MV-4-11 (cell line): ENCODE measurements at regions not wholly inside any gene's neighbourhood (a gene's known extent, or its start where the extent isn't known, plus 50 kb on each side); places are given as distances from the start of the nearest gene placed in this dataset.

Source experiments
- DNase-seq: peaks from one replicate; lab custom pipeline; 2025; lab: John Stamatoyannopoulos, UW

DNA sequence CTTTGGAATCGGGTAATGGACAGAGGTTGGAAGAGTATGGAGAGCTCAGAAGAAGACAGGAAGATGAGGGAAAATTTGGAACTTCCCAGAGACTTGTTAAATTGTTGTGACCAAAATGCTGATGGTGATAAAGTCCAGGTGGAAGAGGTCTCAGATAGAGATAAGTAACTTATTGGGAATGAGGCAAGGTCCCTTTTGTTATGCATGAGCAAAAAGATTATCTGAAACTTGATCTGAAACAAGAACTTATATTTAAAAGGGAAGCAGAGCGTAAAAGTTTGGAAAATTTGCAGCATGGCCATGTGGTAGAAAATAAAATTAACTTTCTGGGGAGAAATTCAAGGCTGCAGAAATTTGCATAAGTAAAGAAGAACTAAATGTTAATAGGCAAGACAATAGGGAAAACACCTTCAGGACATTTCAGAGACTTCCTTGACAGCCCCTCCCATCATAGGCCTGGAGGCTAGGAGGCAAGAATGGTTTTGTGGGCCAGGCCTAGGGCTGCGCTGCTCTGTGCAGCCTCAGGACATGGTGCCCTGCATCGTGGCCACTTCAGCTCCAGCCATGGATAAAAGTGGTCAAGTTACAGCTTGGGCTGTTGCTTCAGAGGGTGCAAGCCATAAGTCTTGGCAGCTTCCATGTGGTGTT is 425.7 kb upstream of the PRICKLE1 start:
- no peak for DNase-seq

DNA sequence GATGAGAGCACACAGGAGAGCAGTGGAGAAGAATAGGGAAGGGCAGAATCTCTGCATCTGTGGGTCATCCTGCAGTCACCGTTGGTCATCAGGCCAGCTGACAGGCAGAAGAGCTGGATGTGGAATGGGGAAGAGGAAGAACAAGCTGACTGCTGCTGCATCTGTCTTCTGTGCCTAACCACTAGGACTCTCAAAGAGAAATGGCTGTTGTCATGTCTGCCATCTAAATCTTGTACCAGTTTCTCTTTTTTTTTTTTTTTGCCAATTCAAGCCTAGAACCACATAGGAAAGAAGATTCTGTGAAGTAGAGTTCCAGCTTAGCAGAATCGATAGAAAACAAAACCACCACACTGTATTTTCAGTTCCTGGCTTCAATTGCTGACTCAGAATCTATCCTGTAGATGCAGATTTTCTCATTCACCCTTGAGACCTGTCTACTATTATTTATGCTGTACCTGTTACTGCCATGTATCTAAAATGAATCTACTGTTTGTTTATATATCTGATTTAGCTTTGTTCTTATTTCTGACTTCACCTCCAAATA is 421.9 kb upstream of the PRICKLE1 start:
- peak; percentile 86 for DNase-seq

DNA sequence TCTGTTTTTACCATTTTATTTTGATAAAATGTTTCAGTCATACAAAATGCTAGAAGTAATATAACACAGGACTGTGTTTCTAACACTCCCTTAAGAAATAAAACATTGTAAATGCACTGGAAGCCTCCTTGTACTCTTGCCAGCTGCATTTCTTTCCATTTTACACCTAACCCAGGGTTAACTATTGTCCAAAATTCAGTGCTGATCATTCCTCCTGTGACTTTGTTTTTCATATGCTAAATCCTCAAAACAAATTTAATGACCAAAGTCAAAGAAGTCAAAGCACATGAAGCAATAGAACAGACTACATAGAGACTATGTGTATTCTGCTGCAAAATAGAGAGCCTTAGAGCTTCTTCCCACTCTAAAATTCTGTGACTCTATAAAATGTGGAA is 420.3 kb upstream of the PRICKLE1 start:
- DNase-seq: no peak

DNA sequence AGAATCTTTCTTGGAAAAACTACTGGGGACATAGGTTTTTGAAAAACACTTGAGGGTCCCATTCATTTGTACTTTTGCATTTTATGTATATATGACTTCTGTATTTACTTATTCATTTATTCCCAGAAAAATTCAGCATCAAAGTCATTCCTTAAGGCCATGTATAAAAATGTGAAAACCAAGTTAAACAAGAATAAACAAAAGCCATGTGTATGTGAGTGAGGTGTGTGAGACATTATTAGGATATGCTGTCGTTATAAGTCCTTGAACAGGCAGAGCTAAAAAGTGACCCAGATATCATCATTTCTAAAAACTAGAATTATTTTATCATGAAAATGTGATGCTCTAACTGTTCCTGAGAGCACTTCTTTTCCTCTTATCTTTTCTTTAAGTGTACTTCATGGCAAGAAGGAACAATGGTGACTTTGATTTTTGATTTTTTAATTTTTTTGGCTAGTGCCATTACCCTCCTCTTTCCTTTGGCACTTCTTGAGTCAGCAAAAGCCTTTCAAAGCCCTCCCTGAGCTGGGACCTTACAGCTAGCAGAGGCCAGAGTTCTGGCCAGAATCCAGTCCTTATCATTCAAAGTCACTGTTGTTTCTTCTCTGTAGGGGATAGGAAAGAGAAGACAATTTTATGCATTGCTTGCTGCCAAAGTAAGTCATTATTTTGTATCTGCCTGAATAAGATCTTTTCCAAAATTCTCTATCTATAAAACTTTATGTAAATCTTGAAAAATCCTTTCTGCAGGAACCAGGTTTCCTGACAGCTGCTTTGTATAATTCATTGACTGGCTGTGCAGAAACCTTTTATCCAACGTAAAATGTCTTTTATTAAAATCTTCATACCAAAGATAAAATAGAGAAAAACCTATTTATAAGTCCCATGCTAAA is 419.7 kb upstream of the PRICKLE1 start:
- no peak for DNase-seq

DNA sequence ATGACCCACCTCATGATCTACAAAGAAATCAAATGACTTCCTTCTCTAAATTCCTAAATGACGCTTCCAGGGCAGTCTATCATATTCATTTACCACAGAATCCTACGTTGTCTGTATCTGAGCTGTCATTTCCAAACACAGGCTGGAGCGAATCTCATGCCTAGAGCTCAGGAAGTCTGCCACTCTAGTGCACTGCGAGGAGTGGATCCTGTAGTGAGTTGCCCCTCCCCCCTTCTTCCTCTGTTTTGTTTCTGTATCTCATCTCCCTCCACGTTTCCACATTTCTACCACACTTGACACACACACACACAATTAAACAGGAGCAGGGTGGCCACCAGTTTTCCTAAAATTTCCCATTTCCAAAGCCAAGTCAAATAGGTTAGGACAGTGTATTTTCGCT is 415.4 kb upstream of the PRICKLE1 start:
- DNase-seq: peak; percentile 14

DNA sequence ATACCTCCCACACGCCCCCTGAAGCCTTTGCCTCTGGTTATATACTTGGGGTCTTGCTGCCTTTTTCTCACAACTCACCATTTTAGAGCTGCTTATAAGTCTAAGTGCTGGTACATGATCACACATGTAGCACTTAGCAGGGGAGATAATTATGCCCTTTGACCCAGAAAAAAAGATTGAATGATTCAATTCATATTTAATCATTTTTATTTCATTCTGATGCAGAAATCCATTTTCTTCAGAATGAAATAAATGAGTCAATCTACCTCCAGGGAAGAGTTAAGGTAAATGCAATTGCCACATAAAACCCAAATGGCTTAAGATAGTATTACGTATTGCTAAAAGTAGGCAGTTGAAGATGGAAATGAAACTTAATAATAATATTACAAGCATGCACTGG is 414.6 kb upstream of the PRICKLE1 start:
- no peak for DNase-seq

DNA sequence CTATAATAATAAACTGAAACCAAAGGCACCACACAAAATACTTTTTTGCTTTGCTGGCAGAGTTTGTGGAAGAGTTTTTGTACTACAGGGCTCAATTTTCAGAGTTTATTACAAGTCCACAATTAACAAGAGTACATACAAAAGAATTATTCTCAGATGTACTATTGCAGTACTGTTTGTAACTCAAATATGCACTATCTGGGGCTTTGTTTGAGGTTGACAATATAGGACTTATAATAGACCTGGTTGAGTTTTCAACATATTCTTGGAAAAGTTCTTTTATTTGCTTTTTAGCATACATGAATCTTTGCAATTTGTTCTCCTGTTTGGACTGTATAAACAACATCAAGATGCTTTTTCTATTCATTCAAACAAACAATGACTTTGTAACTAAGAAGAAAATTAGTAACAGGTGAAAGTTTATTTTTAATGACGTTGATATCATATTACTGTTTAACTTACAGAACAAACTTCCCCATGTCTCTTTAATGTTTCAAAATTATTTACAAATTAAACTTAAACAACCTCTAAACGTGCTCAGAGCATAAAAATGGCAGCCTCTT is 407.4 kb upstream of the PRICKLE1 start:
- DNase-seq: no peak

DNA sequence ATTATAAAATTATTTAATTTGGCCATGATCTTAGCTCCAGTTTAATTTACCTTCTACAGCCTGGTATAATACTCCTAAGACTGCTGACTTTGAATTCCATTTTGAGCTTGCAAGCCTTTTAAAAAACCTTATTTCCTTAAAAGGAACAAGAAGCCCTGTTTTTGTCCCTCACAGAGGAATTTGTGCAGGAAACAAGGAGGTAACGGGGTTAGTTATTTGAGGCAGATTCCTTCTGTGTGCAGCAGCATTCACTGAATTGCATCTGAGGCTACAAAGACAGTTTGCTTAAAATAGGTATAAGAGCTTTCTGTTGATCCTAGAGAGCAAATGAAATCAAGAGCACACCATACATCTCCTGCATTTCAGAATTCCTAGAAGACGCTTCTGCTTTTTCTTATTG is 403.3 kb upstream of the PRICKLE1 start:
- no peak for DNase-seq

DNA sequence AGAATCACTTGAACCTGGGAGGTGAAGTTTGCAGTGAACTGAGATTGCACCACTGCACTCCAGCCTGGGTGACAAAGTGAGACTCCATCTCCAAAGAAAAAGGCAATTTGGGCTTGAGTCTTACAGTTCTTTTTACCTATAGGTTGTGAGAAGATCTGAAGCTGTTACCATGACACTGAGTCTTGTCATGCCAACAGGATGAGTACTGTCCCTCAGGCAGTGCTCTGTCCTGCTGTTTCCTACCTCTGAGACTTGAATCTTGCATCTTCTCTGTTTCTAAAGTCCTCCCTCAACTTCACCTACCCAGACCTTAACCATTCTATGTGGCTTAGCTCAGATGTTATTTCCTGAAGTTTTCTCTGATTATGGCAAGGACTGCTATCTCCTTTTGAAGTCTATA is 400.8 kb upstream of the PRICKLE1 start:
- DNase-seq: no peak

DNA sequence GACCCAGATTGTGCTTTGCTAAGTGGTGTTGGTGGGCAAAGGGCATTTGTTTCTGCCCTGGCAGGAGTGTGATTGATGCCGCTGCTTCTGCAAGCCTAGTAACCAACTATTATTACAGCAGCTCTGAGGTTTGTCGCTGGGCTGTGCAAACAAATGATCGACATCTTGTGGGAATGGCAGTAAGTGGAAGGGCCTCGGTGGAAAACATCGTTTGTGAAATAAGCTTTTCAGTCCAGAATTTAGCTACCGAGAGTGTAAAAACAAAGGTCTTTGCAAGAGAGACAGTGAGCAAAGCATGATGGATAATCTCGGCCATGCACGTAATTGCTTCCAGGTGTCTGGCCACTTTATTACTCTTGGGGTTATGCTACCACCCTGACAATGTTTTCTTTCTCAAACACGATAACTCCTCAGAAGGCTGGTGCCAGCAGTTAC is 397.7 kb upstream of the PRICKLE1 start:
- no peak for DNase-seq

DNA sequence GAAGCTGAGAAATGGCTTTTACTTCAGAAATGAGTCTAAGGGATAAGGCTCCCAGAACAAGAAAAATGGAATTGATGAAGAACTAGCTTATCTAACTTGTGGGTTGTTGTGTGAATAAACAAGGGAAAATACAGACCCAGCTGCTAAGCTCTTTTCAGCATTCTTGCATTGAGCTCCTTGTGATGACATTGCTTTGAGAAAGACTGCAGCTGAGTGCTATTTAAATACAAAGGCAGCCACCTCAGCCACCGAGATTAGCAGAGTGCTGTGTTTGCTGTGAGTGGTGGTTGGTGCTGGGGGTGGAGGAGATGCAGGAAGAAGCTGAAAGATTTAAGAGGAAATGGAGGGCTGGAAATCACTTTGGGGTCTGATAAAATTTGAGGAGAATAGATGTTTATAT is 396.0 kb upstream of the PRICKLE1 start:
- DNase-seq: no peak

DNA sequence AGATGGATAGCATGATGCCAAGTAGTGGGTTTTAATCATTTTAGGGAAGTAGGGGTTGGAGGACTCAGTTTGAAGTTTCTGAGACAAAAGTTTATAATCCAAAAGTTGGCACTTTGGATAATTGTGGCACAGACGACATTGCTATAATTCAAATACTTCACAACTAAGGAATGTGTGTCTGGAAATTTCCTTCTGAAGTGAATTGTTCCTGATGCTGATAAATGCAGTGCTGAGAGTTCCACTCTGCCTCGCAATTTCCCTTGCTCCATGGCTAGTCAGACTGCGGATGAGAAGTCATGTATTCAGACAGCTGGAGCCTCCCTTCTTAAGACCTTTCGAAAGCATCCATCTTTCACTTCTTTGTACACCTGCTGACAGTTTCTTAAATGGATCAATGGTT is 393.3 kb upstream of the PRICKLE1 start:
- no peak for DNase-seq

DNA sequence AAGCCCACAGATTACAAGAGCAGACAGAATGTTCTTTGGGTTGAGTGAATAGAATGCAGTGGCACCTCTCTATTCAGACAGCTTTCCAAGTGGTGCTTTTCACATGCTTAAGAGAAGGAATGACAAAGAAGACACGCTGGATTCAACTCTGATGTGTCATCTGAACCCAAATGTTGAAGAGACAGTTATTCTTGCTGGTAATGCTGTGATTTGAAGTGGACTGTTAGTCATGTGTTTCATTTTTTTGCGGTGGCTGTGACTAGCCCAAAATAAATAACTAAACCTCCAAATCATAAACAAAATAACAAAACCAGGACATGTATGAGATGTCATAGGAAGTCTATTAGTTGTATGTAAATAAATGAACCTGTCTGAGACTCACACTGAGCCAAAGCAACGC is 391.8 kb upstream of the PRICKLE1 start:
- DNase-seq: no peak

DNA sequence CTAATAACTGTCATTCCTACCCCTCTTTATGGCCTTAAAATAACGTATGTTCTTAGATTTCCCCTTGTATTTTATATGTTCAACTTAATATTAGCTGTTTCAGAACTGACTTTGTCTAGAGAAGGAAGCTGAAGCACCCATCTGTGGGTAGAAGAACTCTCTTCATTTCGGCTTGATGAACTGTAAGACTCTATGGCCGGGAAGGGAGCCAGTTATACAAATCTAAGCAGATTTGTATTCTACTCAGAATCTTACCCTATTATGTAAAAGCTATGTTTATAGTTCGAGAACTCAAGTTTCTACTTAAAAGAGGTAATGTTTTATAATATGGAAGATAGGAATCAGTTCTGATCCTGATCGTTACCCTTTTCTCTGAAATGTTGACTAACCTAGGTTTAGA is 390.9 kb upstream of the PRICKLE1 start:
- no peak for DNase-seq

DNA sequence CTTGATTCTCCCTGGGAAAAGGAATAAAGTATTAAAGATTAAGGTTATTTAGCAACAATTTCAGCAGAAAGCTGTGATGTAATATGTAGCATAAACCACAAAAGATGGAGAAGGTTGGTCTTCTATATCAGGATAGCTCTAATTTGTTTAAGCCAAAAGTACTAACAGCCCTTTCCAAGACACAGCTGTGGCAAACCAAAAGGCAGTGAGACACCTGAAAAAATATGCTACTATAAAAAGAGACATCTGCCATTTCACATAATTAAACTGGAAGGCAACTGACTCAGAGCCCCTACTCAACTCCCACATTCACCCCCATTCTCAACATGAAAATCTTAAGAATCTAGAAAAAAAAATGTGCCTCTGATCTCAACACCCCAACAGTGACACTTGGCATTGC is 390.2 kb upstream of the PRICKLE1 start:
- no peak for DNase-seq

DNA sequence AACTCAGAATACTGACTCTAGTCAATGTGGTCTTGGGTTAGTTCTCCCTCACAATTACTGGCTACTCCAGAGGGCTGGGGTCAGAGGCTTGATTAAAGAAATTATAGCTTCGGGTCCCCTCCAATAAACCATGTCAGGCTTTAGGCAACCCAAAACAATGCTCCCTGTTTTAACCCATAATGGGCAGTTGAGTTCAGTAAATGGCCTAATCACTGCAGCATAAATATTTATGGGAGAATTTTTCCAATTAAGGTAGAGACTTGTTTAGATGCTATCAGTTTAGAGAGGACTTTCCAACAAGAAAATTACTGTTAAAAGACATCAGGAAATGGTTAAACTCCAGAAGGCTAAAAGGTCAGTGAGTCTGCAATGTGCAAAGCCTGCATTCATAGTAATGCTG is 389.2 kb upstream of the PRICKLE1 start:
- no peak for DNase-seq

DNA sequence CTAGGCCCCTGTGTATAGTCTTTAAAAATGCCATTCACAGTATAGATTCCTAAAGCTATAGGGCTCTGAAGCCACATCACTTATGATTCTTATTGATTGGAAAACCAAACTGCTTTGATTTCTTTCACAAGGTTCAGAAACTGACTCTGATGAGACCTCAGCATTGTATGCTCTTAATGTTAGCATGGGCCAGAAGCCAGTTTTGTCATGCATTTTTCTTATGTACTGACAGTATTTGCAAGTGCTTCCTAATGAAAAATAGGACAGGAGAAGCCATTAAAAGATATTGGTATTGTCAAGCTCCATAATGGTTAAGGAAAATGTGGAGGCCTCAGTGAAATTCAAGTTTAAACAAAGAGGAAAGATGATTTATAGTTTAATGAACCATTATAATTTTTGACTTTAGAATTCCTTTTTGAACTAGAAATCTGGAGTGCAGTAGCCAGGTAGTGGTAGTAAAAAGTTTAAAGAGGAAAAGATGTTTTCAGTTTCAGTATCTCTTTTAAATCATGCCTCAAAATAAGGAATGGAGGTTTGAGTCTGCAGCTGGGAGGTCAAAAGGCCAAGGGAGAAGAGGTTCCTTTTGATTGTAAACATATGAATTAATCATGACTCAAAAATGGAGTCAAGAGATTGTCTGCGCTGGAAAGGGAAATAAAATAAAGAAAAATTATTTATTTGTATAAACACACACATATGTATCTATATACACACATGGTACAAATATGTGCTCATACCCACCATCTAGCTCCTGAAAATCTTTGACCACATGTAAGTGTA is 388.1 kb upstream of the PRICKLE1 start:
- peak; percentile 18 for DNase-seq

DNA sequence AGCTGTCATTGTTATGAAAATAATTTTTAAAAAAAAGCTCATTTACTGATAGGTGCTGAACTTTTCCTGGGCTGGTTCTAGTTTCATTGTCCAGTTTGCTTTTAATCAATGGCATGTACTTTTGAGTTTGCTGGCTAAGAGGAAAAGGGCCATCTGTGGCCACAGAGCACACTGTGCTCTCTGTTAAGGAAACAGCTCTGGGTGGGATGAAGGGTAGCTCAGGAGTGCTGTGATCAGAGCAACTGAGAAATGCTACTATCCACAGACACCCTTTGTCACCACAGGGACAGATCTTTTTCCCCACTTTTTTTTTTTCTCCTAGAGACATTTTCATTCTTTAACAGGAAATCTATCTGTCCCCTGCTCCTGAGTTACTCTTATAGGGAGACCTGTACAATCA is 387.1 kb upstream of the PRICKLE1 start:
- no peak for DNase-seq

DNA sequence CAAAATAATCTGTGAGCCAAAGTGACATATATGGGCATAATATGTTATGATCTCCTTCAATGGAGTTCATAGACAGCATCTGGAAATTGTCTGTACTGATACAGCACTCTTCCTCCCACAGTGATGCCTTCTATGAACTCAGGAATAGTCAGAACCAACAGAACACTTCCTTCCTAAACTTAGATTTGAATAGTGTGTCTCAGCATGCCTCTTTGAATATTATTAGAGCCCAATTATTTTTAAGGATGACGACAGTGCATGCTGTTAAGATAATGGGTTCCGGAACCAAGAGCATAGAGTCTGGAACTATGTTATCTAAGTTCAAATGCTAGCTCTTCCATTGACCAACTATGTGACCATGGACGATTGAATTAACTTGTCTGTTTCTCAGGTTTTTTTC is 386.6 kb upstream of the PRICKLE1 start:
- DNase-seq: no peak

DNA sequence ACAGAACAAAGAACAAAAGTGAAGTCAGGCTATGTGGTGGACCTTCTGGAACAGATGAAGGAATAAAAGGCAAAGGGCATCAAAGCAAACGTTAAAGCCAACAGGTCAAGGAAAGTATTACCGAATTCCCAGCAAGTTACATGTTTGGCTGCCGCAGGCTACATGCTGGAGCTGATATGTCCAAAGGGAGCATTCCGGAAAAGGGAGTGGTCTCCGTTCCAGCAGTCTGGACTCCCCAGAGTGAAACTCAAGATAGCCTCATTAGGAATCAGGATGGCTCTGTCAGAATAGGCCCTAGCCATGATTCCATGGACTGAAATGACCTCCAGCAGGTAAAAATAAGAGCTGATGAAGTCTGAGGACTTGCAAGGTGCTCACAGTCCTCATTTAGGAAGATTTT is 379.8 kb upstream of the PRICKLE1 start:
- DNase-seq: no peak

DNA sequence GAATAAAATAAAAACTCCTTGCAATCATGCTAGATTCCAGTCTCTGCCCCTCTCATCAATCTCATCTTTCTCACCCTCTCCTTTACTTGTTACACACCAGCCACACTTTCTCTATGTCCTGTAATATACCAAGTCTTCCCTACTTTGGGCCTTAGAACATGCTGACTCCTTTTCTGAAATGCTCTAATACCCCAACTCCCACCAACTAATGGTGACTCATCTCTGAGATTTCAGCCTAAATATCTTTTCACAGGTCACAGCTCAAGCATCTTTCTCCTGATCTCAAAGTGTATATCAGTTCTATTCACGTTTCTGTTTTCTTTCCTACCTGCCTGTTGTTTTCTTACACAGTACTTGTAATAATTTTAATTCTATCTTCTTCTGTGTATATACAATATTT is 378.9 kb upstream of the PRICKLE1 start:
- DNase-seq: no peak

DNA sequence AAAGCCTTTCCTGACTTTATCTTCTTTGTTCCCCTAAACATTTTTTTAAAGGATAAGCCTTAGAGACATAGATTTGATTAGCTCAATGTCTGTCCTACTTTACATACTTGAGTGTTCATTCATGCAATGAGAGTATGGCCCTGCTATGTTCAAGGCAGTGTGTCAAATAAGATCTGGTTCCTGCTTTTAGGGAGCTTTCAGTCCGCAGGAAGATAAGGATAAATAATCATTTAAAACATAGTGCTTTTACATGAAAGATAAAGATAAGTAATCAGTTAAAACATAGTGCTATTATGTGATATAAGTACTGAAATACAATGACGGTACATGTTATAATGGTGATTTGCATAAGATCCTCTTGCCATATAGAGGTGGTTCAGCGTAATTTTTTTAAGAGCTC is 378.3 kb upstream of the PRICKLE1 start:
- no peak for DNase-seq
